Neuronal stem cell (in vitro differentiated cells): ENCODE measurements at regions not wholly inside any gene's neighbourhood (a gene's known extent, or its start where the extent isn't known, plus 50 kb on each side); places are given as distances from the start of the nearest gene placed in this dataset.

Experiments used
- DNase-seq: peaks from one replicate; pipeline ENCODE4 v3.0.0-alpha.2; 2013; ENCODE audit warnings: low spot score
- H2AFZ ChIP-seq: one replicate; pipeline ENCODE4 v1.6.1; 2013; ENCODE audit warnings: mild to moderate bottlenecking, low read length, inconsistent platforms
- H2AK5ac ChIP-seq: 2 replicates; pipeline ENCODE4 v1.6.1; 2013; ENCODE audit warnings: low read depth, mild to moderate bottlenecking, inconsistent platforms, low read length, moderate library complexity, mixed read lengths
- H2BK120ac ChIP-seq: 2 replicates; pipeline ENCODE4 v1.6.1; 2013; ENCODE audit warnings: low read depth, mild to moderate bottlenecking, inconsistent platforms, low read length, moderate library complexity, mixed read lengths
- H2BK12ac ChIP-seq: one replicate; pipeline ENCODE4 v1.6.1; 2013; ENCODE audit warnings: low read length, inconsistent platforms
- H2BK15ac ChIP-seq: 2 replicates; pipeline ENCODE4 v1.6.1; 2013; ENCODE audit warnings: mild to moderate bottlenecking, low read length, inconsistent platforms, mixed read lengths
- H2BK5ac ChIP-seq: one replicate; pipeline ENCODE4 v1.6.1; 2013; ENCODE audit warnings: inconsistent platforms, mild to moderate bottlenecking, low read length, moderate library complexity
- H3K14ac ChIP-seq: one replicate; pipeline ENCODE4 v1.6.1; 2013; ENCODE audit warnings: low read length, inconsistent platforms
- H3K18ac ChIP-seq: 2 replicates; pipeline ENCODE4 v1.6.1; 2013; ENCODE audit warnings: low read length, inconsistent platforms
- H3K23ac ChIP-seq: 2 replicates; pipeline ENCODE4 v1.6.1; 2013; ENCODE audit warnings: low read depth, mild to moderate bottlenecking, mixed read lengths, low read length, inconsistent platforms; ENCODE audit not compliant: poor library complexity
- H3K27ac ChIP-seq: replicated peaks from 3 replicates; pipeline ENCODE4 v1.5.1; 2013; ENCODE audit warnings: low read length, inconsistent platforms
- H3K27me3 ChIP-seq, 3 experiments: 2 replicates each; pipeline ENCODE4 v1.6.1; 2013; ENCODE audit warnings: low read length in 3 of 3, mild to moderate bottlenecking in 2 of 3, inconsistent platforms in 1 of 3, low read depth in 1 of 3, mixed read lengths in 1 of 3, moderate library complexity in 1 of 3; ENCODE audit not compliant: control insufficient read depth in 3 of 3, insufficient read depth in 3 of 3
- H3K36me3 ChIP-seq, 2 donors: replicated peaks in 1 of 2; 2 replicates each; pipeline ENCODE4 v1.6.1; 2013; ENCODE audit warnings: low read length in 2 of 2; ENCODE audit not compliant: control insufficient read depth in 2 of 2, insufficient read depth in 2 of 2
- H3K4ac ChIP-seq: 2 replicates; pipeline ENCODE4 v1.6.1; 2013; ENCODE audit warnings: inconsistent platforms, mild to moderate bottlenecking, low read length, moderate library complexity
- H3K4me1 ChIP-seq, 2 donors: 1 replicate in 1 of 2; 2 replicates in 1 of 2; pipeline ENCODE4 v1.6.1; 2013; ENCODE audit warnings: low read length in 2 of 2, low read depth in 1 of 2; ENCODE audit not compliant: control insufficient read depth in 2 of 2, insufficient read depth in 1 of 2
- H3K4me2 ChIP-seq: one replicate; pipeline ENCODE4 v1.6.1; 2013; ENCODE audit warnings: mild to moderate bottlenecking, low read length, inconsistent platforms; ENCODE audit not compliant: insufficient read depth, poor library complexity, severe bottlenecking
- H3K4me3 ChIP-seq, 2 donors: 2 replicates each; pipeline ENCODE4 v1.5.1; 2013; ENCODE audit warnings: low read length in 2 of 2, mild to moderate bottlenecking in 2 of 2, inconsistent platforms in 1 of 2, moderate library complexity in 1 of 2
- H3K79me1 ChIP-seq: one replicate; pipeline ENCODE4 v1.6.1; 2013; ENCODE audit warnings: low read depth, mild to moderate bottlenecking, inconsistent platforms, low read length, moderate library complexity
- H3K9ac ChIP-seq: one replicate; pipeline ENCODE4 v1.6.1; 2013; ENCODE audit warnings: mild to moderate bottlenecking, low read depth, low read length, inconsistent platforms; ENCODE audit not compliant: poor library complexity
- H3K9me3 ChIP-seq, 2 donors: replicated peaks in 1 of 2; 2 replicates each; pipeline versions ENCODE3 to v1.6.1; 2013; ENCODE audit warnings: low read length in 2 of 2, mild to moderate bottlenecking in 2 of 2, inconsistent platforms in 1 of 2, low read depth in 1 of 2, mixed read lengths in 1 of 2, moderate library complexity in 1 of 2; ENCODE audit not compliant: control insufficient read depth in 2 of 2, insufficient read depth in 1 of 2
- H4K8ac ChIP-seq: one replicate; pipeline ENCODE4 v1.6.1; 2013; ENCODE audit warnings: low read depth, mild to moderate bottlenecking, inconsistent platforms, low read length, moderate library complexity
- H4K91ac ChIP-seq: one replicate; pipeline ENCODE4 v1.6.1; 2013; ENCODE audit warnings: low read length, low read depth, mild to moderate bottlenecking, inconsistent platforms; ENCODE audit not compliant: poor library complexity
- WGBS, 2 donors: extraction: QIAGEN DNeasy Blood & Tissue Kit; methylation state at CpG; one replicate each; pipeline ENCODE4 v1.1.7; 2013; ENCODE audit warnings: missing lambda C conversion rate in 2 of 2, mixed read lengths in 1 of 2; ENCODE audit not compliant: insufficient read length in 2 of 2, insufficient replicate concordance in 1 of 2; ENCODE audit errors: extremely low coverage in 2 of 2; 5-methylcytosine and 5-hydroxymethylcytosine counted together

- no peak overlapping the region for H3K9ac ChIP-seq
- H3K14ac ChIP-seq: no peak overlapping the region
- no peak overlapping the region for H3K18ac ChIP-seq
- H3K9me3 ChIP-seq: no peaks in the 10 kb centered on the region
- no peak for DNase-seq
- no peaks in the 10 kb centered on the region for H3K79me1 ChIP-seq
- no peak overlapping the region for H2BK15ac ChIP-seq
- H3K27ac ChIP-seq: no peak overlapping the region
- H3K4me1 ChIP-seq: no peaks in the 10 kb centered on the region
- no peaks in the 10 kb centered on the region for H3K27me3 ChIP-seq
- WGBS, 2 donors: no CpG with 5 or more reads among the region's 1 CpG
- H4K8ac ChIP-seq: no peak overlapping the region
- H2BK5ac ChIP-seq: no peak overlapping the region
- H3K23ac ChIP-seq: no peak overlapping the region
- H2AFZ ChIP-seq: no peak overlapping the region
- H3K4me2 ChIP-seq: no peak overlapping the region
- no peak overlapping the region for H3K4me3 ChIP-seq
- H2AK5ac ChIP-seq: no peak overlapping the region
- no peak overlapping the region for H3K4ac ChIP-seq
- no peak overlapping the region for H2BK120ac ChIP-seq
- H2BK12ac ChIP-seq: no peak overlapping the region
- H4K91ac ChIP-seq: no peak overlapping the region
- no peaks in the 10 kb centered on the region for H3K36me3 ChIP-seq
These were observed 338.3 kb downstream of the SIPA1L2 start for GRCh38 chr1:232291681-232292080.

GRCh38 chr1:232291261-232291660, 338.7 kb downstream of the SIPA1L2 start:
- H2BK120ac ChIP-seq: no peak overlapping the region
- DNase-seq: no peak
- H3K23ac ChIP-seq: no peak overlapping the region
- no peaks in the 10 kb centered on the region for H3K79me1 ChIP-seq
- H2BK15ac ChIP-seq: no peak overlapping the region
- H3K9me3 ChIP-seq: no peaks in the 10 kb centered on the region
- H4K8ac ChIP-seq: no peak overlapping the region
- no CpG with 5 or more reads among the region's 4 CpGs for WGBS, 2 donors
- no peak overlapping the region for H2AFZ ChIP-seq
- no peak overlapping the region for H2BK5ac ChIP-seq
- H3K18ac ChIP-seq: no peak overlapping the region
- H3K36me3 ChIP-seq: no peaks in the 10 kb centered on the region
- no peaks in the 10 kb centered on the region for H3K4me1 ChIP-seq
- H4K91ac ChIP-seq: no peak overlapping the region
- no peak overlapping the region for H3K4me3 ChIP-seq
- H3K27me3 ChIP-seq: no peaks in the 10 kb centered on the region
- no peak overlapping the region for H3K9ac ChIP-seq
- H3K27ac ChIP-seq: no peak overlapping the region
- H2BK12ac ChIP-seq: no peak overlapping the region
- H3K14ac ChIP-seq: no peak overlapping the region
- H3K4me2 ChIP-seq: no peak overlapping the region
- H3K4ac ChIP-seq: no peak overlapping the region
- no peak overlapping the region for H2AK5ac ChIP-seq

- Histone ChIP-seq H3K79me1 (no peaks in the 10 kb centered on the region), H3K14ac (no peak overlapping the region), H2BK120ac (no peak overlapping the region), H2BK5ac (no peak overlapping the region), H2AK5ac (no peak overlapping the region), H3K9me3 (no peaks in the 10 kb centered on the region), H2AFZ (no peak overlapping the region), H3K36me3 (no peaks in the 10 kb centered on the region), H3K4ac (no peak overlapping the region), H2BK12ac (no peak overlapping the region), H3K27ac (no peak overlapping the region), H4K8ac (no peak overlapping the region), H3K4me3 (no peak overlapping the region), H4K91ac (no peak overlapping the region), H3K18ac (no peak overlapping the region), H3K9ac (no peak overlapping the region), H2BK15ac (no peak overlapping the region), H3K4me1 (no peaks in the 10 kb centered on the region), H3K27me3 (no peaks in the 10 kb centered on the region), H3K4me2 (no peak overlapping the region), H3K23ac (no peak overlapping the region)
- no peak for DNase-seq
These were observed 339.4 kb downstream of the SIPA1L2 start for GRCh38 chr1:232290570-232290969.

GRCh38 chr1:232287676-232288569, 342.0 kb downstream of the SIPA1L2 start:
- peaks cover 0 to 4% of the 10 kb centered on the region in 2 donors for H3K9me3 ChIP-seq
- WGBS, 2 donors: no CpG with 5 or more reads among the region's 8 CpGs
- no peak overlapping the region for H3K14ac ChIP-seq
- H2AFZ ChIP-seq: no peak overlapping the region
- H3K18ac ChIP-seq: peak overlapping the region; percentile 76
- no peak overlapping the region for H3K4me3 ChIP-seq
- H3K27ac ChIP-seq: no peak overlapping the region
- H3K36me3 ChIP-seq: no peaks in the 10 kb centered on the region
- no peak overlapping the region for H3K23ac ChIP-seq
- no peak overlapping the region for H3K9ac ChIP-seq
- no peak overlapping the region for H2BK120ac ChIP-seq
- H3K4ac ChIP-seq: no peak overlapping the region
- no peak overlapping the region for H4K8ac ChIP-seq
- H3K4me2 ChIP-seq: no peak overlapping the region
- H4K91ac ChIP-seq: no peak overlapping the region
- DNase-seq: no peak
- H3K79me1 ChIP-seq: no peaks in the 10 kb centered on the region
- no peak overlapping the region for H2BK15ac ChIP-seq
- H2BK12ac ChIP-seq: no peak overlapping the region
- H2BK5ac ChIP-seq: no peak overlapping the region
- peak overlapping the region; percentile 65 for H2AK5ac ChIP-seq
- no peaks in the 10 kb centered on the region for H3K27me3 ChIP-seq
- H3K4me1 ChIP-seq: no peaks in the 10 kb centered on the region
